CD14-positive monocyte (primary cell): ENCODE measurements at regions not wholly inside any gene's neighbourhood (a gene's known extent, or its start where the extent isn't known, plus 50 kb on each side); places are given as distances from the start of the nearest gene placed in this dataset.

Experiments used
- DNase-seq, 3 donors: peaks; one replicate each; pipeline ENCODE4 v3.0.0-alpha.2; 2011 to 2022
- H2AFZ ChIP-seq: 2 replicates; pipeline ENCODE4 v1.6.0; 2012; ENCODE audit warnings: mild to moderate bottlenecking, low read depth, low read length, inconsistent platforms; ENCODE audit not compliant: insufficient read depth, poor library complexity, severe bottlenecking
- H3K27ac ChIP-seq, 2 donors: 1 replicate in 1 of 2; 2 replicates in 1 of 2; pipeline ENCODE4 v1.5.1; 2012 to 2013; ENCODE audit warnings: low read length in 2 of 2, control low read depth in 1 of 2, inconsistent platforms in 1 of 2, low read depth in 1 of 2, mild to moderate bottlenecking in 1 of 2
- H3K27me3 ChIP-seq, 2 donors: one replicate each; pipeline versions ENCODE4 v1.6.0 to v1.6.1; 2011 to 2013; ENCODE audit warnings: low read length in 2 of 2; ENCODE audit not compliant: control insufficient read depth in 2 of 2, insufficient read depth in 2 of 2
- H3K36me3 ChIP-seq, 2 donors: replicated peaks in 1 of 2; 1 replicate in 1 of 2; 2 replicates in 1 of 2; pipeline versions ENCODE4 v1.5.1 to v1.6.1; 2012 to 2013; ENCODE audit warnings: low read length in 2 of 2, control low read depth in 1 of 2, inconsistent platforms in 1 of 2, mild to moderate bottlenecking in 1 of 2; ENCODE audit not compliant: insufficient read depth in 2 of 2, control insufficient read depth in 1 of 2
- H3K4me1 ChIP-seq, 2 donors: 1 replicate in 1 of 2; 2 replicates in 1 of 2; pipeline versions ENCODE4 v1.5.1 to v1.6.1; 2012 to 2013; ENCODE audit warnings: low read length in 2 of 2, control low read depth in 1 of 2, inconsistent platforms in 1 of 2, mild to moderate bottlenecking in 1 of 2, moderate library complexity in 1 of 2; ENCODE audit not compliant: insufficient read depth in 2 of 2, control insufficient read depth in 1 of 2
- H3K4me2 ChIP-seq: replicated peaks from 2 replicates; pipeline ENCODE3; 2012; ENCODE audit warnings: low read length, moderate library complexity, mild to moderate bottlenecking; ENCODE audit not compliant: poor library complexity, severe bottlenecking; ENCODE audit errors: extremely low read depth
- H3K4me3 ChIP-seq, 3 experiments: fragments of 200-600 bp in 1 of 3; sonication (generic) in 1 of 3; replicated peaks in 1 of 3; 1 replicate in 2 of 3; 2 replicates in 1 of 3; pipeline ENCODE4 v1.5.1; 2011 to 2013; ENCODE audit warnings: low read length in 3 of 3, mild to moderate bottlenecking in 3 of 3, control low read depth in 2 of 3, low read depth in 2 of 3, inconsistent platforms in 1 of 3, moderate library complexity in 1 of 3
- H3K79me2 ChIP-seq: 2 replicates; pipeline ENCODE4 v1.6.0; 2012; ENCODE audit warnings: mild to moderate bottlenecking, control low read depth, inconsistent platforms, low read length, moderate library complexity; ENCODE audit not compliant: insufficient read depth
- H3K9ac ChIP-seq: 2 replicates; pipeline ENCODE4 v1.6.0; 2017; ENCODE audit warnings: low read length, mild to moderate bottlenecking; ENCODE audit not compliant: insufficient read depth, poor library complexity, severe bottlenecking
- H3K9me3 ChIP-seq, 2 donors: replicated peaks in 1 of 2; 1 replicate in 1 of 2; 2 replicates in 1 of 2; pipeline versions ENCODE4 v1.5.1 to v1.6.1; 2012 to 2013; ENCODE audit warnings: low read length in 2 of 2, control low read depth in 1 of 2; ENCODE audit not compliant: control insufficient read depth in 1 of 2, insufficient read depth in 1 of 2
- H4K20me1 ChIP-seq: 2 replicates; pipeline ENCODE4 v1.6.0; 2012; ENCODE audit warnings: mild to moderate bottlenecking, low read length, control low read depth, moderate library complexity; ENCODE audit not compliant: insufficient read depth
- H3K27ac Mint-ChIP-seq, 7 donors: one replicate each; pipeline ENCODE4 v1.8.0; 2020; ENCODE audit warnings: mild to moderate bottlenecking in 7 of 7, mixed read lengths in 7 of 7, moderate library complexity in 6 of 7, inconsistent platforms in 2 of 7
- H3K27me3 Mint-ChIP-seq, 3 donors: one replicate each; pipeline ENCODE4 v1.8.0; 2021 to 2022; ENCODE audit warnings: low read depth in 3 of 3, mild to moderate bottlenecking in 3 of 3, mixed read lengths in 3 of 3, moderate library complexity in 3 of 3, inconsistent platforms in 1 of 3
- H3K36me3 Mint-ChIP-seq, 2 donors: one replicate each; pipeline ENCODE4 v1.8.0; 2020; ENCODE audit warnings: mixed read lengths in 2 of 2, inconsistent platforms in 1 of 2, mild to moderate bottlenecking in 1 of 2
- H3K4me1 Mint-ChIP-seq: one replicate; pipeline ENCODE4 v1.8.0; 2020; ENCODE audit warnings: mild to moderate bottlenecking, mixed read lengths
- H3K4me3 Mint-ChIP-seq, 2 donors: one replicate each; pipeline ENCODE4 v1.8.0; 2020; ENCODE audit warnings: mild to moderate bottlenecking in 2 of 2, mixed read lengths in 2 of 2, moderate library complexity in 1 of 2
- H3K9me3 Mint-ChIP-seq, 7 donors: one replicate each; pipeline ENCODE4 v1.8.0; 2020 to 2022; ENCODE audit warnings: mixed read lengths in 7 of 7, mild to moderate bottlenecking in 6 of 7, moderate library complexity in 6 of 7, inconsistent platforms in 2 of 7
- WGBS: methylation state at CpG from one replicate; pipeline ENCODE4 v1.1.5; 2013; ENCODE audit warnings: missing lambda C conversion rate; ENCODE audit not compliant: insufficient coverage; 5-methylcytosine and 5-hydroxymethylcytosine counted together
- intact Hi-C, 2 donors: fragments of 100-400 bp; cut with micrococcal nuclease; formaldehyde crosslinking; loops; one replicate each; pipeline versions ENCODE4 v1.15.0 to v1.15.1; 2023
- TF ChIP-seq, protein P1 (sequence below): fragments of 200-600 bp; IDR thresholded peaks from one replicate; pipeline ENCODE4 v1.8.0; 2022; ENCODE audit warnings: antibody characterized with exemption, mild to moderate bottlenecking

DNA sequence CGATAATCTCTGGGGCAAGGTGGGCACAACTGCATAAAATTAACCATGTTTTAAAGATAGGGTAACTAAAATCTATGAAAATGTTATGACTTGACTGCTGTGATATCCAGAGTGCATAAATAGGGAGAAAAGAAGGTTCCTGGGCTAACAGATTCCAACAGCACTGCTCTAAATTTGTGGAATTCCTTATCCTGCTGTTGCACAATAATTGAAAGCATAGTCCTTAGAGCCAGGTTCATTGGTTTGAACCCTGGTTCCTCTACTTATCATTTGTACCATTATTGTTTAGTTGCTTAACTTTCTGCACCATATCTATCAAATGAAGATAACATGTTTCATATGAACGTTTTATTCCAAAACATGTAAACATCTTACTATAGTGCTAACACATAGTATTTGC lies 219.0 kb downstream of the NUF2 start:
- TF ChIP-seq, protein P1, sequence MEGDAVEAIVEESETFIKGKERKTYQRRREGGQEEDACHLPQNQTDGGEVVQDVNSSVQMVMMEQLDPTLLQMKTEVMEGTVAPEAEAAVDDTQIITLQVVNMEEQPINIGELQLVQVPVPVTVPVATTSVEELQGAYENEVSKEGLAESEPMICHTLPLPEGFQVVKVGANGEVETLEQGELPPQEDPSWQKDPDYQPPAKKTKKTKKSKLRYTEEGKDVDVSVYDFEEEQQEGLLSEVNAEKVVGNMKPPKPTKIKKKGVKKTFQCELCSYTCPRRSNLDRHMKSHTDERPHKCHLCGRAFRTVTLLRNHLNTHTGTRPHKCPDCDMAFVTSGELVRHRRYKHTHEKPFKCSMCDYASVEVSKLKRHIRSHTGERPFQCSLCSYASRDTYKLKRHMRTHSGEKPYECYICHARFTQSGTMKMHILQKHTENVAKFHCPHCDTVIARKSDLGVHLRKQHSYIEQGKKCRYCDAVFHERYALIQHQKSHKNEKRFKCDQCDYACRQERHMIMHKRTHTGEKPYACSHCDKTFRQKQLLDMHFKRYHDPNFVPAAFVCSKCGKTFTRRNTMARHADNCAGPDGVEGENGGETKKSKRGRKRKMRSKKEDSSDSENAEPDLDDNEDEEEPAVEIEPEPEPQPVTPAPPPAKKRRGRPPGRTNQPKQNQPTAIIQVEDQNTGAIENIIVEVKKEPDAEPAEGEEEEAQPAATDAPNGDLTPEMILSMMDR = no peak
- no peaks in the 10 kb centered on the region for H3K79me2 ChIP-seq
- H3K9me3 ChIP-seq = no peaks in the 10 kb centered on the region
- Mint-ChIP-seq H3K9me3 (peaks cover 0 to 1% (median 0%) of the 10 kb centered on the region in 7 donors), H3K27me3 (peaks cover 0 to 4% (median 0%) of the 10 kb centered on the region in 3 donors), H3K36me3 (no peaks in the 10 kb centered on the region), H3K4me3 (no peak overlapping the region), H3K4me1 (peaks cover 7% of the 10 kb centered on the region), H3K27ac (no peak overlapping the region)
- DNase-seq = no peak
- no peak overlapping the region for H3K9ac ChIP-seq
- WGBS = no CpG with 5 or more reads among the region's 2 CpGs
- no peak overlapping the region for H2AFZ ChIP-seq
- no peaks in the 10 kb centered on the region for H4K20me1 ChIP-seq
- H3K4me3 ChIP-seq = no peak overlapping the region
- H3K27ac ChIP-seq = no peak overlapping the region
- intact Hi-C loops = no loop called here
- no peaks in the 10 kb centered on the region for H3K4me1 ChIP-seq
- no peaks in the 10 kb centered on the region for H3K27me3 ChIP-seq
- no peaks in the 10 kb centered on the region for H3K36me3 ChIP-seq
- H3K4me2 ChIP-seq = no peak overlapping the region

DNA sequence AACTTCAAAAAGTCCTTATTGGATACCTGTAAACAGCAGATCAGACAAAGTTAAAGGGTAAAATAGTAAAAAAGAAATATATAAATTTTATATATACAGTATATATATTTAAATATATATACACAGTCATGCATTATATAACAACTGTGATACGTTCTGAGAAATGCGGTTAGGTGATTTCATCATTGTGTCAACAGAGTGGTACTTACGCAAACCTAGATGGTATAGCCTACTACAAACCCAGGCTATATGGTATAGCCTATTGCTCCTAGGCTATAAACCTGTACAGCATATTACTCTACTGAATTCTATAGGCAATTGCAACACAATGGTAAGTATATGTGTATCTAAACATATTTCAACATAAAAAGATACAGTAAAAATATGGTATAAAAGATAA lies 222.7 kb downstream of the NUF2 start:
- WGBS = no CpG with 5 or more reads among the region's 3 CpGs
- Mint-ChIP-seq H3K36me3 (no peaks in the 10 kb centered on the region), H3K9me3 (peaks cover 0 to 3% (median 0%) of the 10 kb centered on the region in 7 donors), H3K4me3 (no peak overlapping the region), H3K27me3 (no peaks in the 10 kb centered on the region), H3K27ac (no peak overlapping the region), H3K4me1 (no peaks in the 10 kb centered on the region)
- Histone ChIP-seq H3K4me1 (no peaks in the 10 kb centered on the region), H4K20me1 (no peaks in the 10 kb centered on the region), H3K4me2 (no peak overlapping the region), H3K4me3 (no peak overlapping the region), H3K36me3 (no peaks in the 10 kb centered on the region), H3K9ac (no peak overlapping the region), H2AFZ (no peak overlapping the region), H3K9me3 (no peaks in the 10 kb centered on the region), H3K79me2 (no peaks in the 10 kb centered on the region), H3K27ac (no peak overlapping the region), H3K27me3 (no peaks in the 10 kb centered on the region)
- TF ChIP-seq, protein P1 = no peak
- no peak for DNase-seq
- intact Hi-C loops = no loop called here
